HepG2 (cell line): ENCODE measurements at regions not wholly inside any gene's neighbourhood (a gene's known extent, or its start where the extent isn't known, plus 50 kb on each side); places are given as distances from the start of the nearest gene placed in this dataset.

Experiments
- ATAC-seq: fragments of 200-7000 bp; cut with Tn5 transposase; 3 replicates; pipeline ENCODE4 v1.9.1; 2020; ENCODE audit warnings: mild to moderate bottlenecking, moderate library complexity
- BruUV-seq: library from RNA; stranded (reverse); fragments of 400-500 nt; replicated peaks from 2 replicates; lab custom pipeline; 2021; lab: Mats Ljungman, UMichigan
- CTCF ChIA-PET: fragments of 300-600 bp; formaldehyde crosslinking; extraction: SDS; loops from one replicate; lab custom pipeline; 2021; ENCODE audit warnings: low total read pairs, inconsistent platforms, low intra/inter-chr PET ratio; lab: Yijun Ruan, JAX
- POLR2A ChIA-PET: fragments of 350-600 bp; sonication (Branson Sonifier 250); formaldehyde crosslinking; loops from one replicate; lab custom pipeline; 2020; ENCODE audit warnings: antibody characterized with exemption, inconsistent platforms; lab: Yijun Ruan, JAX
- DNase-seq: peaks from one replicate; pipeline ENCODE4 v3.0.0-alpha.2; 2015; ENCODE audit warnings: low spot score
- FAIRE-seq: peaks from 3 replicates; lab custom pipeline; 2011; peaks lifted over from hg19 to GRCh38; lab: Jason Lieb, UNC
- H2AFZ ChIP-seq: one replicate; pipeline ENCODE4 v1.6.1; 2011; ENCODE audit warnings: low read length, inconsistent platforms
- H3K27ac ChIP-seq: fragments of 300-600 bp; 3 replicates; pipeline ENCODE4 v1.8.0; 2011; ENCODE audit warnings: mixed run types, mild to moderate bottlenecking, mixed read lengths, low read length, inconsistent platforms; ENCODE audit not compliant: insufficient read depth; ENCODE audit errors: extremely low read length
- H3K27me3 ChIP-seq, 2 experiments: fragments of 200-600 bp in 1 of 2; 2 replicates in 1 of 2; 3 replicates in 1 of 2; pipeline versions ENCODE4 v1.6.0 to v1.8.0; 2011; ENCODE audit warnings: low read length in 2 of 2, mild to moderate bottlenecking in 2 of 2, moderate library complexity in 2 of 2, inconsistent platforms in 1 of 2; ENCODE audit not compliant: insufficient read depth in 2 of 2, control insufficient read depth in 1 of 2
- H3K36me3 ChIP-seq, 2 experiments: fragments of 200-600 bp in 1 of 2; replicated peaks in 1 of 2; 2 replicates in 1 of 2; 3 replicates in 1 of 2; pipeline versions ENCODE4 v1.5.1 to v1.8.0; 2011; ENCODE audit warnings: low read length in 2 of 2, inconsistent platforms in 1 of 2; ENCODE audit not compliant: insufficient read depth in 2 of 2, control insufficient read depth in 1 of 2
- H3K4me1 ChIP-seq: 2 replicates; pipeline ENCODE4 v1.5.1; 2012; ENCODE audit warnings: low read length, inconsistent platforms; ENCODE audit not compliant: insufficient read depth
- H3K4me2 ChIP-seq: 2 replicates; pipeline ENCODE4 v1.6.0; 2011; ENCODE audit warnings: low read depth, low read length, inconsistent platforms
- H3K4me3 ChIP-seq, 3 experiments: fragments of 200-600 bp in 1 of 3; sonication (generic), shearing (Covaris generic) in 1 of 3; replicated peaks in 1 of 3; 2 replicates each; pipeline ENCODE4 v1.5.1; 2011 to 2016; ENCODE audit warnings: low read length in 3 of 3, inconsistent platforms in 2 of 3, low read depth in 2 of 3, mild to moderate bottlenecking in 2 of 3, control low read depth in 1 of 3, mixed read lengths in 1 of 3; ENCODE audit not compliant: insufficient read depth in 1 of 3
- H3K79me2 ChIP-seq: one replicate; pipeline ENCODE4 v1.6.1; 2011; ENCODE audit warnings: low read length, inconsistent platforms; ENCODE audit not compliant: insufficient read depth
- H3K9ac ChIP-seq: 2 replicates; pipeline ENCODE4 v1.6.0; 2011; ENCODE audit warnings: mild to moderate bottlenecking, low read depth, low read length, inconsistent platforms; ENCODE audit not compliant: insufficient read depth
- H3K9me3 ChIP-seq: 2 replicates; pipeline ENCODE4 v1.5.1; 2012; ENCODE audit warnings: mild to moderate bottlenecking, low read length
- H4K20me1 ChIP-seq: 2 replicates; pipeline ENCODE4 v1.6.0; 2011; ENCODE audit warnings: inconsistent platforms, mild to moderate bottlenecking, low read length, moderate library complexity; ENCODE audit not compliant: insufficient read depth
- CREB1 ChIP-seq, 2 experiments: fragments of 450-650 bp in 1 of 2; IDR thresholded peaks; 2 replicates each; pipeline ENCODE4 v1.6.1; 2016 to 2017; ENCODE audit warnings: control low read depth in 1 of 2, mild to moderate bottlenecking in 1 of 2, missing compliant biosample characterization in 1 of 2, missing genetic modification characterization in 1 of 2
- FOXP1 ChIP-seq, 2 experiments: fragments of 450-650 bp in 1 of 2; IDR thresholded peaks; 2 replicates each; pipeline ENCODE4 v1.6.1; 2017 to 2018; ENCODE audit warnings: antibody characterized with exemption in 1 of 2
- HINFP ChIP-seq: sonication (generic); formaldehyde crosslinking; IDR thresholded peaks from 2 replicates; pipeline ENCODE4 v1.4.0; 2020; ENCODE audit warnings: low read depth, mild to moderate bottlenecking, missing genetic modification reagents
- HMGA1 ChIP-seq: sonication (generic); formaldehyde crosslinking; conservative IDR thresholded peaks from 2 replicates; pipeline ENCODE4 v1.4.0; 2020; ENCODE audit warnings: missing genetic modification reagents
- NR2F2 ChIP-seq: IDR thresholded peaks from 2 replicates; pipeline ENCODE4 v1.6.1; 2012; ENCODE audit warnings: low read depth, inconsistent platforms, borderline replicate concordance
- NR3C1 ChIP-seq: sonication (generic); formaldehyde crosslinking; IDR thresholded peaks from 2 replicates; pipeline ENCODE4 v1.4.0; 2020; ENCODE audit warnings: missing genetic modification reagents
- TBX3 ChIP-seq: fragments of 450-650 bp; IDR thresholded peaks from 2 replicates; pipeline ENCODE4 v1.6.1; 2017; ENCODE audit warnings: antibody characterized with exemption, mild to moderate bottlenecking, inconsistent platforms, borderline replicate concordance
- TFE3 ChIP-seq: IDR thresholded peaks from 2 replicates; pipeline ENCODE4 v1.6.1; 2016
- YEATS2 ChIP-seq: sonication (generic); formaldehyde crosslinking; IDR thresholded peaks from 2 replicates; pipeline ENCODE4 v1.4.0; 2020; ENCODE audit warnings: missing genetic modification reagents, borderline replicate concordance
- YEATS4 ChIP-seq: sonication (generic); formaldehyde crosslinking; IDR thresholded peaks from 2 replicates; pipeline ENCODE4 v1.4.0; 2020; ENCODE audit warnings: missing genetic modification reagents, borderline replicate concordance
- ZNF34 ChIP-seq: sonication (generic); formaldehyde crosslinking; IDR thresholded peaks from 2 replicates; pipeline ENCODE4 v1.4.0; 2020; ENCODE audit warnings: mild to moderate bottlenecking, missing genetic modification reagents, borderline replicate concordance
- ZNF567 ChIP-seq: sonication (generic); formaldehyde crosslinking; IDR thresholded peaks from 2 replicates; pipeline ENCODE4 v1.8.1; 2023; ENCODE audit warnings: mild to moderate bottlenecking, missing genetic modification reagents, borderline replicate concordance
- ZNF878 ChIP-seq: sonication (generic); formaldehyde crosslinking; IDR thresholded peaks from 2 replicates; pipeline ENCODE4 v1.8.1; 2023; ENCODE audit warnings: mild to moderate bottlenecking, missing genetic modification reagents, moderate library complexity
- WGBS: methylation state at CpG from one replicate; pipeline ENCODE4 v1.1.6; 2017; ENCODE audit warnings: low lambda C conversion rate; 5-methylcytosine and 5-hydroxymethylcytosine counted together
- in situ Hi-C: cut with HindIII; loops from 2 replicates; pipeline ENCODE4 v1.10.0; 2017; ENCODE audit warnings: low pct_unique_long_range_greater_than_20kb; ENCODE audit not compliant: extremely low pct_ligation_motif_present
- intact Hi-C: fragments of 100-400 bp; cut with micrococcal nuclease; formaldehyde crosslinking; loops from one replicate; pipeline ENCODE4 v1.10.0; 2022; ENCODE audit not compliant: unreplicated experiment

- DNase-seq (no peak), FAIRE-seq (no peak), ATAC-seq (no peak)
- no TSS peak for BruUV-seq
- H4K20me1 ChIP-seq: no peaks in the 10 kb centered on the region
- in situ Hi-C loops: no loop called here
- H3K27ac ChIP-seq: no peak overlapping the region
- intact Hi-C loops: no loop called here
- H3K9me3 ChIP-seq: no peaks in the 10 kb centered on the region
- H3K4me3 ChIP-seq: no peak overlapping the region
- H2AFZ ChIP-seq: no peak overlapping the region
- H3K9ac ChIP-seq: no peak overlapping the region
- ChIA-PET POLR2A (no interaction called here), CTCF (no interaction called here)
- TF ChIP-seq TFE3 (CRISPR knock-in tag): no peak
- no peak for TF ChIP-seq CREB1 (IDR thresholded peaks at IDR 0.05)
- TF ChIP-seq CREB1 (CRISPR knock-in tag; IDR thresholded peaks at IDR 0.05): no peak
- no peak for TF ChIP-seq ZNF34 (CRISPR knock-in tag)
- TF ChIP-seq TBX3: no peak
- no peak for TF ChIP-seq ZNF878 (CRISPR knock-in tag)
- no peak for TF ChIP-seq HMGA1
- no peak for TF ChIP-seq ZNF567 (CRISPR knock-in tag)
- no peak for TF ChIP-seq YEATS4 (CRISPR knock-in tag)
- no peak for TF ChIP-seq NR2F2
- TF ChIP-seq FOXP1 (IDR thresholded peaks at IDR 0.05): no peak
- TF ChIP-seq FOXP1 (CRISPR knock-in tag; IDR thresholded peaks at IDR 0.05): no peak
- TF ChIP-seq YEATS2: no peak
- no peak for TF ChIP-seq HINFP (CRISPR knock-in tag)
- TF ChIP-seq NR3C1 (CRISPR knock-in tag): no peak
- no peaks in the 10 kb centered on the region for H3K36me3 ChIP-seq
- no peak overlapping the region for H3K4me2 ChIP-seq
- WGBS: 39% methylated on average over 9 of the region's 11 CpGs
- no peaks in the 10 kb centered on the region for H3K4me1 ChIP-seq
- peaks cover 0 to 11% of the 10 kb centered on the region in 2 experiments; a peak in 1 of 5 replicates for H3K27me3 ChIP-seq
- H3K79me2 ChIP-seq: no peaks in the 10 kb centered on the region
These were observed 99.8 kb upstream of the SPATA31C2 start for GRCh38 chr9:88237991-88238571.
